GM19324 (cell line): ENCODE measurements at regions not wholly inside any gene's neighbourhood (a gene's known extent, or its start where the extent isn't known, plus 50 kb on each side); places are given as distances from the start of the nearest gene placed in this dataset.
A peak's percentile ranks its signal among the peaks of the same experiment; 100 is the strongest.
"Not testable (repeated sequence)": the region's sequence is repeated elsewhere in the genome, so short reads cannot be mapped to it uniquely, and the experiment has no call there.

ENCODE experiments used
- ATAC-seq: cut with Tn5 transposase; IDR thresholded peaks from one replicate; pipeline ENCODE4 v1.9.1; 2021; ENCODE audit warnings: mild to moderate bottlenecking, moderate library complexity; ENCODE audit not compliant: unreplicated experiment, low FRiP score

DNA sequence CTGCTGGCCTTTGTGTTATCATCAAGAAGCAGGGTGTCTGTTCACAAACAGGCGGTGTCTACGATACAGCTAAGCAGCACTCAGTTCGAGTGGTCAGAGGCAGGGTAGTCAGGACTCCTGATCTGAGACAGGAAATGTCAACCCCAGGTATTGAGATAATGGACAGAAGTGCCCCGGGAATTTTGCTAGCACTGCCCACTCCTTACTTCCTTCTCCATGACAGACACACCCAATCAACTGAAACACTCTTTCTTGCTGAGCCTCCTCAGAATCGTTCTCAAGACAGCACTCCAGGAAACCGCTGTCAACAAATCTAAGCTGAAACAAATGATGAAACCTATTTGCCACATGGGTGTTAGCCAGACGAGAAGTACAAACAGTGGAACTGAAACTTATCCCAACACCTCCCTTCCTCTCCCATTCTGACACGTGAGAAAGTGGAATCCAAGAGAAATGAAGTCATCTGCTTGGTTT, 109.3 kb downstream of the GTF2IRD2B start:
- ATAC-seq: not testable (repeated sequence)

DNA sequence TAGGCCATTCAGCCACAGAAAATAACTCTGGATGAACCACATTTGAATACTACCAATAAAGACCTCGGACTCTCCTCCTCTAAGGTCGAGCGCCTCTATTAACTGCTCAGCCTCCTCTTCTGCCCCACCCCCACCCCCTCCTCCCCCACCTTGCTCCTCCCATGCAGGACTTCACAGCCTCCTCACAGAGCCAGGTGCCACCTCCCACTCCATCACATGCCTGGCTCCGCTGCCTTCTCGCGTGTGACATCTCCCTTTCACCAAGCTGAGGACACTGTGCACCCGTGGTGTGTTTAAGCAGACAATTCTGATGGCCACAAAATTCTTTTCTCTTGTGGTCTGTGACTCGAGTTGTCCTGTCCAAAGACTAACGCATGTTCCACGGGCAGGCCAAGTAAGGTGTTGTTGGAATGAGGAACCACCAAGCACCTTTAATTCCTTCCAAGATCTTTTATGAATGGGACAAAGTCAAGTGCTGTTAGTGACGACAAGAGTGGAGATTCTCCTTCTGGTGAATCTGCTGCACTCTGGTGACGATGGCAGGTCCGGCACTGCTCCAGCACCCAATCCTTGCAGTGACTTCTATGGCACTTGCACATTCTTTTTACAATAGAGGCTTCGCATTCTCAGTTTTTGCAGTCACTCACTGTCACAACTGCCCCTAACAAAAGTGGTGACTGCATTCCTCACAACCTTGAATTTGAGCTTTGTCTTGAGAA, 113.1 kb downstream of the GTF2IRD2B start:
- not testable (repeated sequence) for ATAC-seq

DNA sequence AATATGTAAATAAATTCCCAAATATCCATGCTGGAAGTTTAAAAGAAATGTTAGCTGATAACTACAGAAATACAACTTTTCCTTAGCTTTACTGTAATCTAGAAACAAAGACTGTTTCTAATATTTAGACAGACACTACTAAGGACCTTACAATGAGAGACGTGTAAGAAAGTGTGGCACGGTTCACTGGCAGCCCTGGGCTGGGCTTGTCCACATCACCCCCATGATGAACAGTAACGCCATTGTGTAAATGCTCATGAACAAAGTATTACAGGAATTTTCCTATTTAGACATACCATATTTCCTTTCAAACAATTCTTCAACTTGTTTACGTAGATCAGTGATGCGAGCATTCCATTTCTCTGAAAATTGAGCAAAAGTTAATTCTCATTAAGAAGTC, 123.1 kb downstream of the GTF2IRD2B start:
- not testable (repeated sequence) for ATAC-seq

DNA sequence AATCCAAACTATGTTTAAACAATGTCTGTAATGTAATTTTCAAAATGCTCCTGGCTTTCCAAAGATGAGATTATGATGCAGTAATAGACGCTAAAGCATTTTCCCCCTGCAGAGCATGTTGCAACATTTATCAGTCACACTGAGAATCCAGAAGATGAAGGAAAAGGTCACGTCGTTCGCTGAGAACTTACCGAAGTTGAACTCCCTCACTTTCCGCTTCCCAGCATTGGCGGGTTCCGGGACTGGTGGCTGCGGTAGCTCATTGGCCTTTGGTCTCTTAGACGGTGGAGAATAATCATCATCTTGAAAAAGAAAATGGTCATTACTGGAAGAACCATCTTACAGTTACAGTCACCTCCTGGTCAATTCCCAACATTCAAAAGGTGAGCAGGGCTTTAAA, 124.6 kb downstream of the GTF2IRD2B start:
- not testable (repeated sequence) for ATAC-seq

DNA sequence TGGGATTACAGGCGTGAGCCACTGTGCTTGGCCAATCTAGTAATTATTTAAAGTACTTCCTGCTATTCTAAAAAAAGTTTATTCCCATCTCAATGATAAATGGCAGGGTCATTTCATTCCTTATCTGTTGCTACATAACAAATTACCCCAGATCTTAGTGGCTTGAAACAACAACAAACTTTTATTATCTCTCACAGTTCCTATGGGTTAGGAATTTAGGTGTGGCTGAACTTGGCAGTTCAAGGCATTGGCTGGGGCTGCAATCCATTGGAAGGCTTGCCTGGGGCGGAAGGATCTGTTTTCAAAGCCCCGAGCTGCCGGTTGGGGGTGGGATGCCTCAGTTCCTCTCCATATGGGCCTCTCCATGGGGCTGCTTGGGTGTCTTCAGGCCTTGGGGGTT, 133.7 kb downstream of the GTF2IRD2B start:
- not testable (repeated sequence) for ATAC-seq

DNA sequence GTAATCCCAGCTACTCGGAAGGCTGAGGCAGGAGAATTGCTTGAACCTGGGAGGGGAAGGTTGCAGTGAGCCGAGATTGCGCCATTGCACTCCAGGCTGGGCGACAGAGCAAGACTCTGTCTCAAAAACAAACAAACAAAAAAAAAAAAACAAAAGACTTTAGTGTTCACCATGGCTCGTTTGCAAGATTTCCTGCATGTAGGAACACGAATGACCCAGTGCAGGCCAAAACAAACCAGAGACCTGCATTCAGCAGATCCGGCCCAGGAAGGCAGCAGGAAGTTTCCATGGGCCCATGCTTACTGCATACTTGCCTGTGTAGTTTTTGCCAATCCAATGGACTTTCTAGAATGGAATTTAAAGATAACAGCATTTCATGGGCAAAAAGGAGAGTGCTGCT, 137.2 kb downstream of the GTF2IRD2B start:
- not testable (repeated sequence) for ATAC-seq

DNA sequence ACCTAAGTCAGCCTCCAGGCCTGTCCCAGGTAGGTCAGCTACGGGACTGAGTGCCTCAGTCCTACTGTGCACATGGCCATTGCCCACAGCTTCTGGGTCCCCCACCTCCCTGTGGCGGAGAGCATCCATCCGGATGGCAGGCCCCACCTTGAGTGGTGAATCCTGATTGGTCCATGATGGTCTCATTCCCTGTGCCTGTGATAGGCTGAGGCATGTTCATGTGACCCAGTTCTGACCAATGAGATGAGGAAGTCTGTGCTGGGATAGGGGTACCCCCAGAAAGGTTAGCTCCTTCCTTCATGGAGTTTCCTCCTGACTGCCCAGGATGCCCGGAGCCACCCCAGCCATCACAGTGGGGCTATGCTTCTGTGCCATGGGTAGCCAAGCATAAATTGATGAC, 138.2 kb downstream of the GTF2IRD2B start:
- not testable (repeated sequence) for ATAC-seq

DNA sequence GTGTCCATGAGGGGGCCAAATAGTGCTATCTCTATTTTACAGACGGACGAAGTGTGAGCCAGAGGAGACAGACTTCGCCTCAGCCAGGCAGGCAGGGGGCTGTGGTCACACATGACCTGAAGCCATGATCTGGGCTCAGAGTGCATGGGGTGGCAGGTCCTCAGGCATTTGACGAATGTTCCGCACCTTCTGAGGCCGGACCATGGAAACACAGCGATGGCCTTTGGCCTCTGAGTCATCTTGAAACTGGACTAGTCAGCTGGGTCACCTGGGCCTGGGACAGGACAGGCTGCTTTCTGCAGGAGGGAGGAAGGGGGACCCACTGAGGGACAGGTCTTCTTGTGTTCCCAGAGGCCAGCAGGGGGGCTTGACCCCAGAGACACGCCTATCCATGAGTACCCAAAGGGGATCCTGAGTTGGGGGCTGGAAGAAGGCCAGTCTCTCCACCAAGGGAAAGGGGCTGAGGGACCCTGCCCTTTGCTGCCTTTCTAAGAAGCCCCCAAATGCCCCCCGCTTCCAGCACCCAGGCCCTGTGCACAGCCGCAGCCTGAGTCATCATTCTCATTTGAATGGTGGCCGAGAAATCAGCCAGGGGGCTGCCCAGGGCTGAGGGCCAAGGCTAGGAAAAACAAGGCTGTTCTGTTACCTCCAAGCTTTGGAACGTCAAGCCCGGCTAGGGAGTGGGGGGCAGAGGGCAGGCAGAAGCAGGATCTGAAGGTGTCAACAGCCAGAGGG, 142.9 kb downstream of the GTF2IRD2B start:
- ATAC-seq: not testable (repeated sequence)

DNA sequence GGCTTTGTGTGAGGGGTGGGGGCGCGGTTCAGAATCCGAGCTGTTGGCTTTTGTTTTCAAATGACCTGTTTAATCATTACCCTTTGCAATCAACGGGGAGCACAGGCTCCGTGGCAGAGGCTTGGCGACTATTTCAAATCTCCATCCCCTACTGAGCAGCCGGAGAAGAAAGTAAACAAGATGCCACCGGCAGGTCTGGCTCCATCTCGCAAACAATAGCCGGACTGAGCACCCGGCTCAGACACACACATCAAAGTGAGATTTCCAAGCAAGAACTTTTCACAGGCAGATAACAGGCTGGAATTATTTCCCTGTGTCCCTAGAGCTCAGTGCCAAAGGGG, 143.4 kb downstream of the GTF2IRD2B start:
- not testable (repeated sequence) for ATAC-seq

DNA sequence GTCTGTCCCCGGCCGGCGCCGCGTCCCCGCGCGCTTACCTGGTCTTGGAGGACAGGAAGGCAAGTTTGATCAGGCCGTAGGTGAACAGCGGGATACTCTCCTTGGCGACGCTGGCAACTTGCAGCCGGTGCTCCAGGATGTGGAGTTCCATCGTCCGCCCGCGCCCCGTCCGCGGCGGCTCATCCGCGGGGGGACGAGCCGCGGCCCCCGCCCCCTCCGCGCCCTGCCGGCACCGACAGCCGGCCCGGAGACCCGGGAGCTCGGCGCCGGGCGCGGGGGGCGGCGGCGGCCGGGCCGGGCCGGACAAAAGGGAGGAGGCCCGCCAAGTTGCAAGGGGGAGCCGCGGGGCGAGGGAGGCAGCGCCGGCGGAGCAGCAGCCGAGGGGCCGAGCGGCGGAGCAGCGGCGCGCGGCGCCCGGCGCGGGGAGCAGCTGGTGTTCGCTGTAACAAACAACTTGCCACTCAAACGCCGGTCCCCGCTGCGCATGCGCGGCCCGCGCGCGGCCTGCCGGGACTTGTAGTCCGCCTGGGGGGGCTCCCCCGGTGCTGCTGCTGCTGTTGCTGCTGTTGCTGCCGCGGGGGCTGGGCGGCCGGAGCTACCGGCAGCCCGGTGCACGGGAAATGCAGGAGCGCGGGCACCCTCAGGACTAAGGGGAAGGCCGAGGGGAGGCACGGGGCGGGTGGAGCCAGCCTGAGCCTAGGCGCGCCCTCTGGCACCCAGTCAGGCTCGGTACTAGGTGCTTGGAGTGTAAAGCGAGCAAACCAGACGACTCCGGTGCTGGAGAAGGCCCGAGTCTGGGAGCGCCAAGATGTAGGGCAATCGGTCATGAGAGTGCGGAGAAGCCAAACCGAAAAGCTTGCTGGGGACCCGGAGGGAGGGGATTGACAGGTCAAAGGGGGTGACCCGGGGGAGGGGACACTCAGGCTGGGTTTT, 145.1 kb downstream of the GTF2IRD2B start:
- ATAC-seq: peak; percentile 94

DNA sequence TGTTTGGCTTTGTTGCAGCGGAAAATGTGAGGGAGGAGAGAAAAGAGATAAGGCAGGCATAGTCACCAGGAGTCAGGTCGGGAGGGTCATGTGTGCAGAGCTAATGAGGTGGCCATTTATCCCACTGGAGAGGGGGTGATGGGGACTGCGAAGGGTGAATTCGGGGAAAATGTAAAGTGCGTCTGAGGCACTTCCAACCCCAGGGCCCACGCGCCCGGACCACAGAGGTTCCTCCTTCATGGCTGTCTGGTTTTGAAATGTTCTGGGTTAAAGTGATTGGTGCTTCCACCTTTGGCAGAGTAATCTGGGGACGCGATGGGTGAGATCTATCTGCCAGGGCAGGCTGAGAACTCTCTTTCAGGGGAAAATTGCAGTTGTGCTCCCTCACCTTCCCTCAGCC, 145.9 kb downstream of the GTF2IRD2B start:
- not testable (repeated sequence) for ATAC-seq

DNA sequence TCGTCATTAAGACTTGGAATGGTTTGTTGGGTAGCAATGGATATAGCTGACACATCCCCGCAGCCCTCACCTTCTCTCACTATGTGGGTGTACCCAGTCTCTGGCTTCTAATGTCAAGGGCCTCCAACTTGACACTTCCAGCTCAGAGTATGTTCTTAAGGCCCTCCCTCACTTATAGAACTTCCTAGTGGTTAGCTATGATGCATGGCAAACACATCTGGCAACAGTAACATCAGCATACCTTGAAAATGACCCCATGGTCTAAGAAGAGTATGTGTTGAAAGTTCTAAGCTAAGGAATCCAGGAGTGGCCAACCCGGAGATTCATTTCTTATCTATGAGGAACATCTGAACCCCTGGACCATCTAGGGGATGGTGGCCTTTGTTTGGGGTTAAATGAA, 151.2 kb downstream of the GTF2IRD2B start:
- not testable (repeated sequence) for ATAC-seq

DNA sequence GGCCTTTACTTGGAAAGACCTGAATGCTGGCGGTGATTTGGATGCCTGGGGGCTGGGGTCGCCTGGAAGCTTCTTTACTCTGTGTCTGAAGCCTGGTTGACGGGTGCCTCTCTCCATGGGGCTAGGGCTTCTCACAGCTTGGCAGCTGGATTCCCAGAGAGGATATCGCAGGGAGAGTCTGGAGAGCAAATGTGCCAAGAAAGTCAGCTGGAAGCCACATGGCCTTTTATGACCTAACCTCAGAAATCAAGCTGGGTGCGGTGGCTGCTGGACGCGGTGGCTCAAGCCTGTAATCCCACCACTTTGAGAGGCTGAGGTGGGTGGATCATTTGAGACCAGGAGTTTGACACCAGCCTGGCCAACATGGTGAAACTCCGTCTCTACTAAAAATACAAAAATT, 147.2 kb upstream of the TRIM73 start:
- not testable (repeated sequence) for ATAC-seq

DNA sequence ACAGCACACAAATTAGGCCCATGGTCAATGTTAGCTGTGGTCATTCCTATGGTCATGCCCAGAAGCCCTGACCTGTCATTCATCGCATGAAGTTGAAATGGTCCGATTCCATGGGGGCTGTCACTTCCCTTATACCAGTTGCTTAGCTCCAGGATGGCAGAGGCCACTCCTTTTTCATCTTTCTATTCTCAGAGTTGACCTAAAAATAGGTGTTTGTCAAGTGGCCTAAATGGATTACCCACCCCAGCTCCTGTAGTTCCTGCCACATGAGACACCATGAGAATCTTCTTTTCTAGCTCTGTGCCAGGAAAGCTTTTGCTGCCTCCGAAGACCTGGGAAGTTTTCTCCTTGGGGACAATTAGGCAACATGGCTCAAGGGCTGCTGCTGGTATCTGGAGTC, 141.2 kb upstream of the TRIM73 start:
- not testable (repeated sequence) for ATAC-seq

DNA sequence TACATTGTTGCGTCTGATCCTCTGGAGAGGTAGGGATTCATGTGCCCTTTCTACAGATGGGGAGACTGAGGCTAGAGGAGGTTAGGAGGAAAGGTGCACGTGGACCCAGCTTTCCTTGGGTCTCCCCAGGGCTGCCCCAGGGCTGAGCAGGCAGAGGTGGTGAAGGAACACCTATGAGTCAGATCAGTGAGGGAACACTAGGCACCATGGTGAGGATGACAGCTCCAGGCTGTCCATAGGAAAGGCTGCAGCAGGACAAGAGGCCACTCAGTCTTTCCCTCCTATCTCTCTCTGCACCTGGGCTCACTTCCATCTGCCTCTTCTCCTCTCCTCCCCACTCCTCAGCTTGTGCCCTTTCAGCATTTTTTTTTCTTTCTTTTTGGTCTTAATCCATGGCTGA, 138.0 kb upstream of the TRIM73 start:
- not testable (repeated sequence) for ATAC-seq

DNA sequence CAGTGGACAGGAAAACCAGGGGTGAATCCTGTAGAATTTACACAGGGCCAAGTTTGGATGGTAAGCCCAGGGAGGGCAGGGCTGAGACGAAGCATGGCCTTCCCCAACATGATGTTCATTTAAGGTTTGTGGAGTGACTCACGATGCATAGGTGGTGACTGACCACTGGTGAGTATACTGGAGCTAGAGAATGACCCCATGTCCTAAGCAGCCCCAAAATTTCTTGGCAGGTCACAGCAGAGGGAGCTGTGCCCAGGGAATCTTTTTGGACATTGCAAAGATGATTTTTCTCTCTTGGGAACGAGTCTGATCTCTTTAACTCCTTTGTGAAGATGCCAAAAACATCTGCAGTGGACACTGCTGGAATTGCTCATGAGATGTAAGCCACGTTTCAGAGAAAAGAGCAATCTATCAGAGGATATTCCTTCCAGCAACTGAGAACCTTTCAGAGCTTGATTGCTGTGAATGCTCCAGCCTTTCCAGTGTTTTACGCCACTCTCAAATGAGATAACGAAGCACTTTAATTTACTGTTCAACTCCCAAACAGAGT, 135.9 kb upstream of the TRIM73 start:
- ATAC-seq: not testable (repeated sequence)

DNA sequence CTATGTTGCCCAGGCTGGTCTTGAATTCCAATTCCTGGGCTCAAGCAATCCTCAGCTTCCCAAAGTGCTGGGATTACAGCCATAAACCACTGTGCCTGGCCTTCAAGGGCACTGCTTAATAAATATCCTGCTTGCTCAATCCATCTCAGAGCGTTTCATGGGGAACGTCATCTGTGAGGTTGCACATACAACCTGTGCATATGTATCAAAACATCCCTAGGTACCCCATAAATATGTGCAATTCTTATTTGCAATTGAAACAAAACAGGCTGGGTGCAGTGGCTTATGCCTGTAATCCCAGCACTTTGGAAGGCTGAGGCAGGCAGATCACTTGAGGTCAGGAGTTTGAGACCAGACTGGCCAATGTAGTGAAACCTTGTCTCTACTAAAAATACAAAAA, 133.8 kb upstream of the TRIM73 start:
- ATAC-seq: not testable (repeated sequence)

DNA sequence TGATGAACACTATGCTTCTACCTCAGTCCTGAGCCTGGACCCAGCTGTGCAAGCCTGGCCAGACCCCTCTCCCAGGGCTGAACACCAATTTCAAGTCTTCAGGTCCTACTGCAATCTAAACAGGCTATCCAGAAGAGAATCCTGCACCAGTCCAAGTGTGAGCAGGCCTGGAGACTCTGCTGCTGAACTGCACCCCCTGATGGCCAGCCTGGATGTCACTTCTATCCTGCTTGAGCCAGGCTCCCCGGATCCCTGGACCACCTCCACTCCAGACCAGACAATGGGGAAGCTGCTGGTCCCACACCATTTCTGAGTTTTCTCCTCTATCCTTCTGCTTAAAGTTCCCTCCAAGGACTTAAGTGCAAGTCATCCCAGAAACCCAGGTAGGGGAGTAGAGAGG, 127.3 kb upstream of the TRIM73 start:
- not testable (repeated sequence) for ATAC-seq

DNA sequence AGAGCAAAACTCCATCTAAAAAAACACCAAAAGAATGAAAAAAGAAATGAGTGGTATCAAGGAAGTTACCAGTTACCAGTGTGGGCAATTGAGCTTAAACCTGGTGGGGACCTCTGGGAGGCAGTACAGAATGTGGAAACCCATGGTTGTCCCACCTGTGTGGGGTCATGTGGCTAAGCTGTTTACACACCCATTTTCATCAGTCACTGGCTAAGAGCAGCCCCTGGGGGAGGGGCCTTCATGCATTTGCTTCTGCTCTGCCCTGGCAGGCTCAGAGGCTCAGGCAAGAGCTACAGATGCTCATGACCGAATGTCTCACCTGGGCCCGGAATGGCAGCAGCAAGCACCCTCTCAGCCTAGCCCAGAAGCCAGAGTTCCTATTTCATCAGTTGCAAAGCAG, 126.3 kb upstream of the TRIM73 start:
- ATAC-seq: not testable (repeated sequence)

DNA sequence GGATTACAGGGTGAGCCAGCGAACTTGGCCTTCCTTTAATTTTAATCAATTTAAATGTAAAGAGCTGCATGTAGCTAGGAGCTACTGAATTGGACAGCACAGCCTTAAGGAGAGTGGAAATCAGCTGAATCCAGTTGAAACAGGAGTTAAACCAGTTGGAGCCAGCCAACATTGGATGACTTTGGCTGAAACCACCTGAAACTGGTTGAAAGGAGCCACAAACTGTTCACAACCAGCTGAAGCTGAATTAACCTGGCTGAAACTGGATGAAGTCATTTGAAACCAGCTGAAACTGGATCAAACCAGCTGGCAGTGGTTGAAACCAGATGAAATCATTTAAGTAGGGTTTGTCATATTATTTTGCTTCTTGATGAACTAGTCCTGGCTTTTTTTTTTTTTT, 121.3 kb upstream of the TRIM73 start:
- ATAC-seq: not testable (repeated sequence)
